ENCODE measurements at regions not wholly inside any gene's neighbourhood (a gene's known extent, or its start where the extent isn't known, plus 50 kb on each side); places are given as distances from the start of the nearest gene placed in this dataset.

DNA sequence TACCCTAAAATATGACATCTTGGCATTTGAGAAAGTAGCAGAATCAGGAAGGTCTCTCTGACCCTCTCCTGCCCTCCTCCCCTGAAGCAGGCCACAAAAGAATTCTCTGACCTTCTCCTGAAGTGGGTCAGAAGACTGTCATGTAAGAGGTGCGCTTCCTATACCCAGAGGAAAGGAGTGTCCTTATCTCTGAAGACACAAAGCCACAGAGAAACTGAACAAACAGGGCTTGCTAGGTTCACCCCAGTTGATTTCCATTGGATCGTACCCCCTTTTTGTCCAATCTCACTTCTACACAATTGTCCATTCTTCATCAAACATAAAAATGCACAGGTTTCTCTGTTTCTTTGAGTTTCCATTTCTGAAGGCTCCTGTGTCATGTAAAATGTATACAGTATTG is 272.0 kb upstream of the SOX4 start:
- WGBS, 2 experiments (ENCODE audit: low coverage in 1 of 2, low lambda C conversion rate in 2 of 2, missing lambda C conversion rate in 2 of 2), result 86 to 90% methylated on average over 2 of the region's 2 CpGs
- H3K4me3 ChIP-seq, result no peak overlapping the region

GRCh38 chr6:21323577-21323976 is 270.0 kb upstream of the SOX4 start:
- Histone ChIP-seq H4K20me1 (ENCODE audit: insufficient read depth) (no peaks in the 10 kb centered on the region), H3K4me2 (ENCODE audit: unreplicated experiment) (no peak overlapping the region), H3K9me2 (ENCODE audit: insufficient read depth) (no peaks in the 10 kb centered on the region), H2AFZ (no peak overlapping the region), H3K9me3 (ENCODE audit: low read depth) (no peaks in the 10 kb centered on the region), H3K9ac (no peak overlapping the region), H3K4me3 (no peak overlapping the region), H3K27me3 (replicated peaks; ENCODE audit: insufficient read depth) (no peaks in the 10 kb centered on the region), H3K4me1 (ENCODE audit: insufficient read depth) (no peaks in the 10 kb centered on the region), H3F3A (ENCODE audit: insufficient read depth) (no peaks in the 10 kb centered on the region), H3K79me2 (ENCODE audit: insufficient read depth) (no peaks in the 10 kb centered on the region), H3K27ac (no peak overlapping the region), H3K36me3 (ENCODE audit: low read depth) (no peaks in the 10 kb centered on the region)
- WGBS, 2 experiments (ENCODE audit: low coverage in 1 of 2, low lambda C conversion rate in 2 of 2, missing lambda C conversion rate in 2 of 2), result 85 to 86% methylated on average over 14 of the region's 14 CpGs
- TF ChIP-seq EZH2 (IDR thresholded peaks at IDR 0.05; ENCODE audit: insufficient read depth, poor library complexity, severe bottlenecking) (no peak), EZH2phosphoT487 (IDR thresholded peaks at IDR 0.05; ENCODE audit: insufficient read depth, low read depth) (no peak)
- in situ Hi-C loops (cut with MboI), result no loop called here
- no peak for DNase-seq

More for the DNA sequence above, 272.0 kb upstream of the SOX4 start:
- Histone ChIP-seq H3K4me2 (ENCODE audit: unreplicated experiment) (no peak overlapping the region), H3K27ac (no peak overlapping the region), H3K27me3 (replicated peaks; ENCODE audit: insufficient read depth) (no peaks in the 10 kb centered on the region), H3K79me2 (ENCODE audit: insufficient read depth) (no peaks in the 10 kb centered on the region), H3F3A (ENCODE audit: insufficient read depth) (no peaks in the 10 kb centered on the region), H3K9ac (no peak overlapping the region), H3K9me3 (ENCODE audit: low read depth) (no peaks in the 10 kb centered on the region), H3K9me2 (ENCODE audit: insufficient read depth) (no peaks in the 10 kb centered on the region), H2AFZ (no peak overlapping the region), H4K20me1 (ENCODE audit: insufficient read depth) (no peaks in the 10 kb centered on the region), H3K4me1 (ENCODE audit: insufficient read depth) (no peaks in the 10 kb centered on the region), H3K36me3 (ENCODE audit: low read depth) (no peaks in the 10 kb centered on the region)
- TF ChIP-seq EZH2phosphoT487 (IDR thresholded peaks at IDR 0.05; ENCODE audit: insufficient read depth, low read depth) (no peak), EZH2 (IDR thresholded peaks at IDR 0.05; ENCODE audit: insufficient read depth, poor library complexity, severe bottlenecking) (no peak)
- DNase-seq, result no peak
- in situ Hi-C loops (cut with MboI), result no loop called here

DNA sequence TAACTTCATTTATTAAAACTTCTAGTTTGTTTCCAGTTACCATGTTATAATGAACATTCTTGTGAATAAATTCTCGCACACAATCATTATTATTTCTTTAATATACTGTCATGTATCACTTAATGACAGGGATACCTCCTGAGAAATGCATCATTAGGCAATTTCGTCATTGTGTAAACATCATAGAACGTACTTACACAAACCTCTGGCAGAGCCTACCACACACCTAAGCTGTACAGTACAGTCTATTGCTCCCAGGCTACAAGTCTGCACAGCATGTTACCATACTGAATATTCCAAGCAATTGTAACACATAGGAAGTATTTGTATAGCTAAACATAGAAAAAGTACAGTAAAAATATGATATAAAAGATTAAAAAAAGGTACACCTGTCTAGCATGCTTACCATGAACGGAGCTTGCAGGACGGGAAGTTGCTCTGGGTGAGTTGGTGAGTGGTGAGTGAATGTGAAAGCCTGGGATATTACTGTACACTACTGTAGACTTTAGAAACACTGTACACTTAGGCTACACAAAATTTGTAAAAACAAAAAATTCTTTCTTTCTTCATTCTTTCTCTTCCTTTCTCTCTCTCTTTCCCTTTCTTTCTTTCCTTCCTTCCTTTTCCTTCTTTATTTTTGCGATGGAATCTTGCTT is 268.2 kb upstream of the SOX4 start:
- no peaks in the 10 kb centered on the region for H3K36me3 ChIP-seq (ENCODE audit: low read depth)
- H3K79me2 ChIP-seq (ENCODE audit: insufficient read depth), result no peaks in the 10 kb centered on the region
- H3K9me3 ChIP-seq (ENCODE audit: low read depth), result no peaks in the 10 kb centered on the region
- WGBS, 2 experiments (ENCODE audit: low coverage in 1 of 2, low lambda C conversion rate in 2 of 2, missing lambda C conversion rate in 2 of 2), result 83 to 92% methylated on average over 6 of the region's 6 CpGs
- H2AFZ ChIP-seq, result no peak overlapping the region
- DNase-seq, result no peak
- no peak overlapping the region for H3K27ac ChIP-seq
- no peaks in the 10 kb centered on the region for H3K9me2 ChIP-seq (ENCODE audit: insufficient read depth)
- H3F3A ChIP-seq (ENCODE audit: insufficient read depth), result no peaks in the 10 kb centered on the region
- H3K4me1 ChIP-seq (ENCODE audit: insufficient read depth), result no peaks in the 10 kb centered on the region
- TF ChIP-seq EZH2 (IDR thresholded peaks at IDR 0.05; ENCODE audit: insufficient read depth, poor library complexity, severe bottlenecking), result no peak
- TF ChIP-seq EZH2phosphoT487 (IDR thresholded peaks at IDR 0.05; ENCODE audit: insufficient read depth, low read depth), result no peak
- no peaks in the 10 kb centered on the region for H4K20me1 ChIP-seq (ENCODE audit: insufficient read depth)
- H3K4me2 ChIP-seq (ENCODE audit: unreplicated experiment), result no peak overlapping the region
- in situ Hi-C loops (cut with MboI), result no loop called here
- no peaks in the 10 kb centered on the region for H3K27me3 ChIP-seq (replicated peaks; ENCODE audit: insufficient read depth)
- H3K4me3 ChIP-seq, result no peak overlapping the region
- H3K9ac ChIP-seq, result no peak overlapping the region

GRCh38 chr6:21327326-21328112 is 266.0 kb upstream of the SOX4 start:
- Histone ChIP-seq H4K20me1 (ENCODE audit: insufficient read depth) (no peaks in the 10 kb centered on the region), H2AFZ (no peak overlapping the region), H3K79me2 (ENCODE audit: insufficient read depth) (no peaks in the 10 kb centered on the region), H3F3A (ENCODE audit: insufficient read depth) (no peaks in the 10 kb centered on the region), H3K9me3 (ENCODE audit: low read depth) (no peaks in the 10 kb centered on the region), H3K9me2 (ENCODE audit: insufficient read depth) (no peaks in the 10 kb centered on the region), H3K4me2 (ENCODE audit: unreplicated experiment) (no peak overlapping the region), H3K36me3 (ENCODE audit: low read depth) (no peaks in the 10 kb centered on the region), H3K4me3 (no peak overlapping the region), H3K27ac (no peak overlapping the region), H3K9ac (no peak overlapping the region), H3K4me1 (ENCODE audit: insufficient read depth) (no peaks in the 10 kb centered on the region), H3K27me3 (replicated peaks; ENCODE audit: insufficient read depth) (no peaks in the 10 kb centered on the region)
- no peak for DNase-seq
- WGBS, 2 experiments (ENCODE audit: low coverage in 1 of 2, low lambda C conversion rate in 2 of 2, missing lambda C conversion rate in 2 of 2), result 66 to 71% methylated on average over 9 of the region's 9 CpGs
- in situ Hi-C loops (cut with MboI), result no loop called here
- TF ChIP-seq EZH2phosphoT487 (IDR thresholded peaks at IDR 0.05; ENCODE audit: insufficient read depth, low read depth) (no peak), EZH2 (IDR thresholded peaks at IDR 0.05; ENCODE audit: insufficient read depth, poor library complexity, severe bottlenecking) (no peak)

Data from GM23248 (cell line).